ENCODE measurements at regions not wholly inside any gene's neighbourhood (a gene's known extent, or its start where the extent isn't known, plus 50 kb on each side); places are given as distances from the start of the nearest gene placed in this dataset.

DNA sequence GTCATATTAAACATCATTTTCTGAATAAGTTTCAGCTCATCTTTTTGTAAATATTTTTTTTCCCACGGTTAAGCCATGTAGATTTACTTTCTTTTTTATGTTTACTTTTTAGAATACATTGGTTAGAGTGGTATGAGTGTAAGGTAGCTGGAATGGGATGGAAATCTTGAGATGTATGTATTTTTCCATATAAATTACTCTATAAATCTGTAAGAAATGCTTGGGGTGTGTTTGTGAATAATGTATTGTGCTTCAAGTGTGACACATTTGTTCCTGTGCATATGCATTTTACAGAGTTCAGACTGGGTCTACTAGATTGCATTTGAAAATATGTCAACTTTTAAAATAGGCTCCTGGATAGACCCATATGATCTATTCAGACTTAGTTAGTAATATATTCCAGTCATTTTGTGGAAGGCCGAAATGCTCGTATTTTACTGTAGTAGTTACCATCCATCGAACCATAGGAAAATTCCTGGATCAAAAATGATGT lies 756.8 kb downstream of the RAPGEF2 start:
- TF ChIP-seq, protein P1, sequence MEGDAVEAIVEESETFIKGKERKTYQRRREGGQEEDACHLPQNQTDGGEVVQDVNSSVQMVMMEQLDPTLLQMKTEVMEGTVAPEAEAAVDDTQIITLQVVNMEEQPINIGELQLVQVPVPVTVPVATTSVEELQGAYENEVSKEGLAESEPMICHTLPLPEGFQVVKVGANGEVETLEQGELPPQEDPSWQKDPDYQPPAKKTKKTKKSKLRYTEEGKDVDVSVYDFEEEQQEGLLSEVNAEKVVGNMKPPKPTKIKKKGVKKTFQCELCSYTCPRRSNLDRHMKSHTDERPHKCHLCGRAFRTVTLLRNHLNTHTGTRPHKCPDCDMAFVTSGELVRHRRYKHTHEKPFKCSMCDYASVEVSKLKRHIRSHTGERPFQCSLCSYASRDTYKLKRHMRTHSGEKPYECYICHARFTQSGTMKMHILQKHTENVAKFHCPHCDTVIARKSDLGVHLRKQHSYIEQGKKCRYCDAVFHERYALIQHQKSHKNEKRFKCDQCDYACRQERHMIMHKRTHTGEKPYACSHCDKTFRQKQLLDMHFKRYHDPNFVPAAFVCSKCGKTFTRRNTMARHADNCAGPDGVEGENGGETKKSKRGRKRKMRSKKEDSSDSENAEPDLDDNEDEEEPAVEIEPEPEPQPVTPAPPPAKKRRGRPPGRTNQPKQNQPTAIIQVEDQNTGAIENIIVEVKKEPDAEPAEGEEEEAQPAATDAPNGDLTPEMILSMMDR (IDR thresholded peaks at IDR 0.05; ENCODE audit: insufficient read depth in 1 of 2, low read depth in 1 of 2, low read length in 1 of 2, severe bottlenecking in 1 of 2, unreplicated experiment in 1 of 2), result no peak
- CTCF ChIA-PET, result no interaction called here
- no peak overlapping the region for H3K4me3 Mint-ChIP-seq (ENCODE audit: unreplicated experiment)
- no peak for DNase-seq
- POLR2A ChIA-PET, result no interaction called here
- BruUV-seq (replicated peaks), result no TSS peak
- H3K27me3 Mint-ChIP-seq (ENCODE audit: insufficient read depth, unreplicated experiment), result peaks cover 7% of the 10 kb centered on the region
- no peaks in the 10 kb centered on the region for H3K36me3 ChIP-seq (ENCODE audit: control insufficient read depth, insufficient read depth, low read length)
- H3K4me1 ChIP-seq, result no peaks in the 10 kb centered on the region
- H3K9me3 Mint-ChIP-seq (ENCODE audit: unreplicated experiment), result no peaks in the 10 kb centered on the region
- no peaks in the 10 kb centered on the region for H3K27me3 ChIP-seq (replicated peaks; ENCODE audit: control insufficient read depth, insufficient read depth, low read length)
- no peak overlapping the region for H3K4me3 ChIP-seq (ENCODE audit: low read depth, low read length)
- no peaks in the 10 kb centered on the region for H3K9me3 ChIP-seq
- no peak overlapping the region for H3K27ac Mint-ChIP-seq (ENCODE audit: unreplicated experiment)
- intact Hi-C loops (cut with micrococcal nuclease; ENCODE audit: unreplicated experiment), result loop anchor here (10.0 kb wide), 1 partner anchor 375 kb away; no protein-coding TSS in a partner anchor
- H3K4me1 Mint-ChIP-seq (ENCODE audit: low read depth, unreplicated experiment), result peaks cover 6% of the 10 kb centered on the region
- no peaks in the 10 kb centered on the region for H3K36me3 Mint-ChIP-seq (ENCODE audit: insufficient read depth, unreplicated experiment)

DNA sequence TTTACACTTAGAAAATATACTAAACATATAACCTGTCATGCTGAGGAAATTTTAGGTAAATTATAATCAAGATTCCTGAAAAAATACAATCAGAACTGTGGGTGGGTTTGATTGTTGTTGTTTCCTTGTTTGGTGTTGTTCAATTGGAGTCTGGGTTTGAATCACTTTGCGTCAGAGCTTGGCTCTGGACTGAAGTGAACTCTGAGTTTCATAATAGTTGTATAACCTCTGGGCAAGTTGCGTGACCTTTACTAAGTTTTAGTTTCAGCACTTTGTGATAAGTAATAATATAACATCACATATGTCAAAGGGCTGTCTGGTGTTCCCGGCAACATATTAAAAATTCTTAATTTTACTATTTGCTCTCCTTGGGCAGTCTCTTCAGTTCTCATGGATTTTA lies 758.1 kb downstream of the RAPGEF2 start:
- peaks cover 6% of the 10 kb centered on the region for H3K4me1 Mint-ChIP-seq (ENCODE audit: low read depth, unreplicated experiment)
- H3K27me3 Mint-ChIP-seq (ENCODE audit: insufficient read depth, unreplicated experiment), result peaks cover 7% of the 10 kb centered on the region
- no peak overlapping the region for H3K27ac Mint-ChIP-seq (ENCODE audit: unreplicated experiment)
- Histone ChIP-seq H3K27me3 (replicated peaks; ENCODE audit: control insufficient read depth, insufficient read depth, low read length) (no peaks in the 10 kb centered on the region), H3K4me1 (no peaks in the 10 kb centered on the region), H3K9me3 (no peaks in the 10 kb centered on the region), H3K36me3 (ENCODE audit: control insufficient read depth, insufficient read depth, low read length) (no peaks in the 10 kb centered on the region), H3K4me3 (ENCODE audit: low read depth, low read length) (no peak overlapping the region)
- ChIA-PET POLR2A (no interaction called here), CTCF (no interaction called here)
- H3K9me3 Mint-ChIP-seq (ENCODE audit: unreplicated experiment), result no peaks in the 10 kb centered on the region
- H3K4me3 Mint-ChIP-seq (ENCODE audit: unreplicated experiment), result no peak overlapping the region
- TF ChIP-seq, protein P1 (IDR thresholded peaks at IDR 0.05; ENCODE audit: insufficient read depth in 1 of 2, low read depth in 1 of 2, low read length in 1 of 2, severe bottlenecking in 1 of 2, unreplicated experiment in 1 of 2), result no peak
- DNase-seq, result no peak
- intact Hi-C loops (cut with micrococcal nuclease; ENCODE audit: unreplicated experiment), result loop anchor here (10.0 kb wide), 1 partner anchor 376 kb away; no protein-coding TSS in a partner anchor
- BruUV-seq (replicated peaks), result no TSS peak
- H3K36me3 Mint-ChIP-seq (ENCODE audit: insufficient read depth, unreplicated experiment), result no peaks in the 10 kb centered on the region

DNA sequence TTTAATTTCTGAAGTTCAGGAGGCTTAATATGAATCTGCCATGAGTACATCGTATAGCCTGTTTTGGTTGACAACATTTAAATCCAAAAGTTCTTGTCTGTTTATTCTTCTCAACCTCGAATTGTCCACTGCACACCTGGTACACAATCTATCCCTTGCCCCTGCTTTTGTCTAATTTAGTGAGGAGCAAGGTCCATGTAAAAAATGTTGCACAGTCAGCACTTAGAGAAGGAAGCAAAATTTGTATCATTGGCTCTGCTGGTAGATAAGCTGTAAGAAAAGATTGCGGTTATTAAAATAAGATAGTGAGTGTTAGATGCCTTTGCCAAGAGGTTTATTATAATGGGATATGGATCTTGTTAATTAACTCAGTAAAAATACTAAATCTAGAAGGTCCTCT lies 761.5 kb downstream of the RAPGEF2 start:
- Histone ChIP-seq H3K4me3 (ENCODE audit: low read depth, low read length) (no peak overlapping the region), H3K4me1 (no peaks in the 10 kb centered on the region), H3K27me3 (replicated peaks; ENCODE audit: control insufficient read depth, insufficient read depth, low read length) (no peaks in the 10 kb centered on the region), H3K9me3 (no peaks in the 10 kb centered on the region), H3K36me3 (ENCODE audit: control insufficient read depth, insufficient read depth, low read length) (no peaks in the 10 kb centered on the region)
- Mint-ChIP-seq H3K9me3 (ENCODE audit: unreplicated experiment) (no peaks in the 10 kb centered on the region), H3K27ac (ENCODE audit: unreplicated experiment) (no peak overlapping the region), H3K4me1 (ENCODE audit: low read depth, unreplicated experiment) (no peaks in the 10 kb centered on the region), H3K27me3 (ENCODE audit: insufficient read depth, unreplicated experiment) (peaks cover 3% of the 10 kb centered on the region), H3K36me3 (ENCODE audit: insufficient read depth, unreplicated experiment) (no peaks in the 10 kb centered on the region), H3K4me3 (ENCODE audit: unreplicated experiment) (no peak overlapping the region)
- TF ChIP-seq, protein P1 (IDR thresholded peaks at IDR 0.05; ENCODE audit: insufficient read depth in 1 of 2, low read depth in 1 of 2, low read length in 1 of 2, severe bottlenecking in 1 of 2, unreplicated experiment in 1 of 2), result no peak
- ChIA-PET CTCF (no interaction called here), POLR2A (no interaction called here)
- no peak for DNase-seq
- intact Hi-C loops (cut with micrococcal nuclease; ENCODE audit: unreplicated experiment), result loop anchor here (10.0 kb wide), 1 partner anchor 380 kb away; no protein-coding TSS in a partner anchor
- BruUV-seq (replicated peaks), result no TSS peak

Measured in Caco-2 (cell line).